NCI-H2196 (cell line): ENCODE measurements at regions not wholly inside any gene's neighbourhood (a gene's known extent, or its start where the extent isn't known, plus 50 kb on each side); places are given as distances from the start of the nearest gene placed in this dataset.

Experiments used
- DNase-seq: peaks from one replicate; lab custom pipeline; 2025; ENCODE audit not compliant: unreplicated experiment; lab: John Stamatoyannopoulos, UW

GRCh38 chr13:70347947-70348620 is 239.8 kb upstream of the KLHL1 start:
- DNase-seq: no peak

- no peak for DNase-seq
These were observed 231.5 kb upstream of the KLHL1 start for GRCh38 chr13:70339738-70340137.

GRCh38 chr13:70338609-70339008 is 230.4 kb upstream of the KLHL1 start:
- no peak for DNase-seq

- DNase-seq: no peak
These were observed 228.6 kb upstream of the KLHL1 start for GRCh38 chr13:70336866-70337265.

GRCh38 chr13:70333752-70334151 is 225.5 kb upstream of the KLHL1 start:
- no peak for DNase-seq

GRCh38 chr13:70330697-70331361 is 222.6 kb upstream of the KLHL1 start:
- DNase-seq: no peak

- no peak for DNase-seq
These were observed 216.3 kb upstream of the KLHL1 start for GRCh38 chr13:70324519-70324918.

- no peak for DNase-seq
These were observed 202.9 kb upstream of the KLHL1 start for GRCh38 chr13:70311191-70311590.

- DNase-seq: peak; percentile 22
These were observed 202.3 kb upstream of the KLHL1 start for GRCh38 chr13:70310396-70311119.

GRCh38 chr13:70297189-70297616 is 189.0 kb upstream of the KLHL1 start:
- DNase-seq: no peak

- no peak for DNase-seq
These were observed 176.1 kb upstream of the KLHL1 start for GRCh38 chr13:70284371-70284770.

GRCh38 chr13:70275841-70276240 is 167.6 kb upstream of the KLHL1 start:
- DNase-seq: no peak

- no peak for DNase-seq
These were observed 147.2 kb upstream of the KLHL1 start for GRCh38 chr13:70255406-70255991.

GRCh38 chr13:70253834-70254233 is 145.6 kb upstream of the KLHL1 start:
- no peak for DNase-seq

GRCh38 chr13:70253411-70253810 is 145.2 kb upstream of the KLHL1 start:
- no peak for DNase-seq

- peak; percentile 3 for DNase-seq
These were observed 141.2 kb upstream of the KLHL1 start for GRCh38 chr13:70249332-70250064.

- DNase-seq: no peak
These were observed 128.9 kb upstream of the KLHL1 start for GRCh38 chr13:70237131-70237530.

GRCh38 chr13:70235565-70235964 is 127.3 kb upstream of the KLHL1 start:
- no peak for DNase-seq

- DNase-seq: no peak
These were observed 115.7 kb upstream of the KLHL1 start for GRCh38 chr13:70223911-70224310.

- no peak for DNase-seq
These were observed 114.7 kb upstream of the KLHL1 start for GRCh38 chr13:70222926-70223325.

- DNase-seq: no peak
These were observed 110.4 kb upstream of the KLHL1 start for GRCh38 chr13:70218618-70219017.
